HG03457 (cell line): ENCODE measurements at regions not wholly inside any gene's neighbourhood (a gene's known extent, or its start where the extent isn't known, plus 50 kb on each side); places are given as distances from the start of the nearest gene placed in this dataset.
"Not testable (repeated sequence)": the region's sequence is repeated elsewhere in the genome, so short reads cannot be mapped to it uniquely, and the experiment has no call there.

Experiments used
- ATAC-seq: cut with Tn5 transposase; IDR thresholded peaks from one replicate; pipeline ENCODE4 v1.9.1; 2021; ENCODE audit warnings: moderate number of reproducible peaks; ENCODE audit not compliant: unreplicated experiment

GRCh38 chr3:21979706-21980105 is 228.7 kb upstream of the ZNF385D start:
- ATAC-seq, result no peak

GRCh38 chr3:21989341-21990042 is 238.5 kb upstream of the ZNF385D start:
- ATAC-seq, result no peak

- no peak for ATAC-seq
Observed at GRCh38 chr3:21991061-21991460, 240.1 kb upstream of the ZNF385D start.

- no peak for ATAC-seq
Observed at GRCh38 chr3:21995079-21995607, 244.1 kb upstream of the ZNF385D start.

GRCh38 chr3:22007368-22007767 is 256.4 kb upstream of the ZNF385D start:
- ATAC-seq, result no peak

GRCh38 chr3:22010997-22011396 is 260.0 kb upstream of the ZNF385D start:
- no peak for ATAC-seq

GRCh38 chr3:22012471-22012870 is 261.5 kb upstream of the ZNF385D start:
- ATAC-seq, result no peak

GRCh38 chr3:22013641-22014040 is 262.6 kb upstream of the ZNF385D start:
- ATAC-seq, result no peak

GRCh38 chr3:22016197-22016596 is 265.2 kb upstream of the ZNF385D start:
- no peak for ATAC-seq

GRCh38 chr3:22024638-22025037 is 273.6 kb upstream of the ZNF385D start:
- not testable (repeated sequence) for ATAC-seq

- no peak for ATAC-seq
Observed at GRCh38 chr3:22029480-22029879, 278.5 kb upstream of the ZNF385D start.

GRCh38 chr3:22039161-22039560 is 288.2 kb upstream of the ZNF385D start:
- no peak for ATAC-seq

GRCh38 chr3:22040150-22040549 is 289.1 kb upstream of the ZNF385D start:
- no peak for ATAC-seq

GRCh38 chr3:22045882-22046281 is 294.9 kb upstream of the ZNF385D start:
- ATAC-seq, result no peak

- no peak for ATAC-seq
Observed at GRCh38 chr3:22063500-22063899, 312.5 kb upstream of the ZNF385D start.

- ATAC-seq, result no peak
Observed at GRCh38 chr3:22068619-22069018, 317.6 kb upstream of the ZNF385D start.

GRCh38 chr3:22088204-22088603 is 337.2 kb upstream of the ZNF385D start:
- no peak for ATAC-seq

GRCh38 chr3:22089284-22089683 is 338.3 kb upstream of the ZNF385D start:
- peak; percentile 88 for ATAC-seq

- ATAC-seq, result no peak
Observed at GRCh38 chr3:22091329-22091728, 340.3 kb upstream of the ZNF385D start.

- ATAC-seq, result no peak
Observed at GRCh38 chr3:22098021-22098420, 347.0 kb upstream of the ZNF385D start.

GRCh38 chr3:22101351-22101750 is 350.3 kb upstream of the ZNF385D start:
- ATAC-seq, result no peak

- no peak for ATAC-seq
Observed at GRCh38 chr3:22101811-22102210, 350.8 kb upstream of the ZNF385D start.

- ATAC-seq, result no peak
Observed at GRCh38 chr3:22103423-22103822, 352.4 kb upstream of the ZNF385D start.
